Thoracic aorta (tissue), 2 donors: ENCODE measurements at regions not wholly inside any gene's neighbourhood (a gene's known extent, or its start where the extent isn't known, plus 50 kb on each side); places are given as distances from the start of the nearest gene placed in this dataset.

Source experiments
- ATAC-seq: fragments of 150-250 bp; one replicate; pipeline ENCODE4 v1.8.0; 2017; ENCODE audit warnings: low read depth; ENCODE audit not compliant: insufficient number of reproducible peaks, low FRiP score
- DNase-seq: peaks from one replicate; pipeline ENCODE4 v3.0.0-alpha.2; 2020; ENCODE audit warnings: low spot score
- H3K27ac ChIP-seq, 2 donors: fragments of 200-600 bp; sonication (generic); 1 replicate in 1 of 2; 2 replicates in 1 of 2; pipeline ENCODE4 v1.5.1; 2016; ENCODE audit warnings: mild to moderate bottlenecking in 2 of 2, moderate library complexity in 2 of 2
- H3K27me3 ChIP-seq: fragments of 200-600 bp; sonication (generic); replicated peaks from 2 replicates; pipeline ENCODE4 v1.6.0; 2016; ENCODE audit warnings: mild to moderate bottlenecking; ENCODE audit not compliant: insufficient read depth
- H3K36me3 ChIP-seq: fragments of 200-600 bp; sonication (generic); one replicate; pipeline ENCODE4 v1.5.1; 2016
- H3K4me1 ChIP-seq, 2 donors: fragments of 200-600 bp; sonication (generic); 1 replicate in 1 of 2; 2 replicates in 1 of 2; pipeline versions ENCODE4 v1.5.1 to v1.6.0; 2016; ENCODE audit warnings: low read depth in 2 of 2, mild to moderate bottlenecking in 1 of 2; ENCODE audit not compliant: control insufficient read depth in 1 of 2
- H3K4me3 ChIP-seq: fragments of 200-600 bp; sonication (generic); 2 replicates; pipeline ENCODE4 v1.5.1; 2016; ENCODE audit warnings: mild to moderate bottlenecking
- H3K9me3 ChIP-seq: fragments of 200-600 bp; sonication (generic); 2 replicates; pipeline ENCODE4 v1.5.1; 2016
- CTCF ChIP-seq: fragments of 200-600 bp; sonication (generic); IDR thresholded peaks from one replicate; pipeline ENCODE4 v1.5.1; 2019; ENCODE audit warnings: antibody characterized with exemption

DNA sequence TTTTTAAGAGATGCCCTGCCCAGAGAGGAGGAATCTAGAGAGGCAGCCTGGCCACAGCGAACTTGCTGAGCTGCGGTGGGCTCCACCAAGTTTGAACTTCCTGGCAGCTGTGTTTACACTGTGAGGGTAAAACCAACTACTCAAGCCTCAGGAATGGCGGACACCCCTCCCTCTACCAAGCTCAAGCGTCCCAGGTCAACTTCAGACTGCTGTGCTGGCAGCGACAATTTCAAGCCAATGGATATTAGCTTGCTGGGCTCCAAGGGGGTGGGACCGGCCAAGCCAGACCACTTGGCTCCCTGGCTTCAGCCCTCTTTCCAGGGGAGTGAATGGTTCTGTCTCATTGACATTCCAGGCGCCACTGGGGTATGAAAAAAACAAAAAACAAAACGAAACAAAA lies 289.4 kb downstream of the KCNS3 start:
- H3K4me3 ChIP-seq, result no peak overlapping the region
- no peaks in the 10 kb centered on the region for H3K36me3 ChIP-seq
- H3K4me1 ChIP-seq, result peaks cover 0 to 6% of the 10 kb centered on the region in 2 donors
- DNase-seq (no peak), ATAC-seq (no peak)
- TF ChIP-seq CTCF, result no peak
- H3K27ac ChIP-seq, result no peak overlapping the region
- no peaks in the 10 kb centered on the region for H3K27me3 ChIP-seq
- H3K9me3 ChIP-seq, result no peaks in the 10 kb centered on the region

DNA sequence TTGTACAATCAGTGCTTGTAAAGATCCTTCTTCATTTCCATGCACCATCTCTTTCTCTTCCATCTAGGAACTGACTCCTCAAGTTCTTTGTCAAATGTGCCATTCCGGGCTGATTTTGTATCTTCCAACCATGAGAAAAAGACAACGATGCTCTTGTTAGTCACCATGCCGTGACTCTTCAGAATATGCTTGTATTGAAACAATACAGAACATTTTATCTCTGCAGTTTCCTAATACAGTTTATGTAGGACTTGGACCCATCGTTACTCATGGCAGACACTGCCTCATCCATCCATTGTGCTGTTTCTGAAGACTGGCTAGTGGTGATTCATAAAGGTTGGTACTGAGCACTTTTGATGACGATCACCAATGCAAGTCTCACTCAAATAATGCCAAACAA lies 283.2 kb downstream of the KCNS3 start:
- H3K27ac ChIP-seq, result no peak overlapping the region
- DNase-seq (no peak), ATAC-seq (no peak)
- H3K4me1 ChIP-seq, result no peaks in the 10 kb centered on the region
- no peak for TF ChIP-seq CTCF
- no peak overlapping the region for H3K4me3 ChIP-seq
- H3K36me3 ChIP-seq, result no peaks in the 10 kb centered on the region
- no peaks in the 10 kb centered on the region for H3K27me3 ChIP-seq
- H3K9me3 ChIP-seq, result no peaks in the 10 kb centered on the region

DNA sequence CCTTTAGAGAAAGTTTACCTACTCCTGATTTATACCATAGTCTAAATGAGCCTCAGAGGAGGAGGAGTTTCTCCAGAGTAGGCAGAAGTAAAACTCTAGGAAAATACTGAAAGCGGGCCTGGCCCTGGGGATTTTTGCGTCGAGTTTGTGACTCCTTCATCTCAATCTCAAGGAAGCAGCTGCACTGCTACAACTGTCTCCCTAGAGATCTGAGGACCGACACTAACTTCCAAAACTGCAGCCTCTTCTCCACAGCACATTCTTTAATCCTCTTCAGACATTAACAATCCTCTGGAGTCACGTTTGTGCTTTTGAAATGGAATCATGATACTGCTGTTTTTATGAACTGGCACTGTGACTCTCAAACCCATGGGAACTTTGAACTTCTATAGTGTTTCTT lies 281.4 kb downstream of the KCNS3 start:
- H3K27ac ChIP-seq, result no peak overlapping the region
- no peaks in the 10 kb centered on the region for H3K9me3 ChIP-seq
- no peaks in the 10 kb centered on the region for H3K36me3 ChIP-seq
- ATAC-seq (no peak), DNase-seq (no peak)
- no peak overlapping the region for H3K4me3 ChIP-seq
- no peak for TF ChIP-seq CTCF
- no peaks in the 10 kb centered on the region for H3K27me3 ChIP-seq
- H3K4me1 ChIP-seq, result no peaks in the 10 kb centered on the region

GRCh38 chr2:18156421-18156820 lies 278.0 kb downstream of the KCNS3 start:
- DNase-seq (no peak), ATAC-seq (no peak)
- Histone ChIP-seq H3K4me1 (no peaks in the 10 kb centered on the region), H3K27me3 (no peaks in the 10 kb centered on the region), H3K9me3 (no peaks in the 10 kb centered on the region), H3K27ac (no peak overlapping the region), H3K36me3 (no peaks in the 10 kb centered on the region), H3K4me3 (no peak overlapping the region)
- TF ChIP-seq CTCF, result no peak

DNA sequence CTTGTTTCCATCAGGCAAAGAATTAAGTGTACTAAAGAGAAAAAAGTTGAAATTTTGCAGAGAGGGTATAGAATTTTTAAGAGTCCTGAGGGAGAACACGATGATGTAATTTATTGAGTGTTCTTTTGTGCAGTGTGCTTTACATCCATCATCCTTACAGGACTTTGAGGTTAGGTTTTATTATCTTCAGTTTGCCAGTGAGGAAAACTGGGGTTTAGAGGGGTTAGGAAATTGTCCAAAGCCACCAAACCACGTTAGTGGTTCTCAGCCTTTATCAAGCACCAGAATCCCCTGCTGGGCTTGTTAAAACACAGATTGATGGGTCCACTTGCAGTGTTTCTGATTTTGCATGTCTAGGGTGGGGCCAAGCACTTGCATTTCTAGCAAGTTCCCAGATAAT lies 277.5 kb downstream of the KCNS3 start:
- Histone ChIP-seq H3K36me3 (no peaks in the 10 kb centered on the region), H3K9me3 (no peaks in the 10 kb centered on the region), H3K4me3 (no peak overlapping the region), H3K4me1 (no peaks in the 10 kb centered on the region), H3K27me3 (no peaks in the 10 kb centered on the region), H3K27ac (no peak overlapping the region)
- no peak for TF ChIP-seq CTCF
- DNase-seq (no peak), ATAC-seq (no peak)
